ENCODE measurements at regions not wholly inside any gene's neighbourhood (a gene's known extent, or its start where the extent isn't known, plus 50 kb on each side); places are given as distances from the start of the nearest gene placed in this dataset.

- TF ChIP-seq CTCF (IDR thresholded peaks at IDR 0.05) (no peak), POLR2A (IDR thresholded peaks at IDR 0.05) (no peak)
Observed at GRCh38 chr18:52008736-52009135, 331.3 kb upstream of the DCC start.
